Glomerular visceral epithelial cell (primary cell): ENCODE measurements at regions not wholly inside any gene's neighbourhood (a gene's known extent, or its start where the extent isn't known, plus 50 kb on each side); places are given as distances from the start of the nearest gene placed in this dataset.

ENCODE experiments used
- DNase-seq: peaks from one replicate; pipeline ENCODE4 v3.0.0-alpha.2; 2016; ENCODE audit errors: extremely low spot score

- DNase-seq, result no peak
Measured at GRCh38 chr1:25055961-25056360, 125.9 kb upstream of the RUNX3 start.

- DNase-seq, result no peak
Measured at GRCh38 chr1:25055324-25055780, 125.3 kb upstream of the RUNX3 start.

- DNase-seq, result no peak
Measured at GRCh38 chr1:25054526-25055323, 124.6 kb upstream of the RUNX3 start.

DNA sequence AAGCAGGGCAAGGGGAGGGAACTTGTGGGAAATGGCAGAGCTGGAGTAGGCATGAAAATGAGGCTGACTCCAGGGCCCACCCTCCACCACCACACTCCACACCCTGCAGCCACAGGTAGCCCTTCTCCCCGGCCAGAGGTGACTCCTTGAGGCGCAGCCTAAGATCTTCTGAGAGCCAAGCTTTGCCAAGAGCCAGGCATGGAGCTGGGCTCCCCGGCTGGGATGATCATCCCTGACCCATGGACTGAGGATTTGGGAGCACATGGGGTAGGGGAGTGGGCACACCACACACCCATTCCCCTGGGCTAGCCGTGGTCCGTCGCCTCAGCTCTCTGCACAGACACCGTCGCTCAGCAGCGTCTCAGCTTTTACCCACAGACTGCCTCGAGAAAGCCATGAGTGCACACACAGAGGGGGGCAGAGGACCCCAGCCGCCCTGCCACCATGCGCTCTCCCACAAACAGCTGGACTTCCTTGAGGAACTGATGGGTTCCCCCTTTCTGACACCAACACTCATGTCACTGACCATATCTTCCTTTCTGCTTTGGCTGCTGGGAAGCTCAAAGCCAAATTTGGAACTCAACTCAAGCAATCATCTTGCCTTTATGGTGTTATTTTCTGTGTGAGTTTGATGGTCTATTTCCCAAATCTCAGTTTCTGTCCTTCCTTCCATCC lies 123.6 kb upstream of the RUNX3 start:
- no peak for DNase-seq

- no peak for DNase-seq
Measured at GRCh38 chr1:25051906-25052305, 121.8 kb upstream of the RUNX3 start.

DNA sequence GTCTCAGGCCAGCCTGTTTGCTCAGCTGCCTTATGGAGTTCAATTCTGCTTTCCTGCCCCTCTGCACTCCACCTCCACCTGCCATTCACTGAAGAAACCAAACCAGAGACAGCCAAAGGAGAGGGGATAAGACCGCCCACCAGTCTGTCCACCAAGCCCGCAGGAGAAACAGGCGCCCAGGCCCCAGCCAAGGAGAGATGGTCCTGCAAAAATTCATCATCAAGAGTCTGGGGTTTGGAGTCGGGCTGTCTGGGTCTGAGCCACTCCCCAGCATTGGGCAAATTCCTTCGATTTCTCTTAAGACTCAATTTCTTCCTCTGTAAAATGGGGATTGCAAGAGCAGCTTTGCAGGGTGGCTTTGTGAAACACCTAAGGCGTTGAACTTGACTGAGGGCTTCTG lies 121.4 kb upstream of the RUNX3 start:
- no peak for DNase-seq

DNA sequence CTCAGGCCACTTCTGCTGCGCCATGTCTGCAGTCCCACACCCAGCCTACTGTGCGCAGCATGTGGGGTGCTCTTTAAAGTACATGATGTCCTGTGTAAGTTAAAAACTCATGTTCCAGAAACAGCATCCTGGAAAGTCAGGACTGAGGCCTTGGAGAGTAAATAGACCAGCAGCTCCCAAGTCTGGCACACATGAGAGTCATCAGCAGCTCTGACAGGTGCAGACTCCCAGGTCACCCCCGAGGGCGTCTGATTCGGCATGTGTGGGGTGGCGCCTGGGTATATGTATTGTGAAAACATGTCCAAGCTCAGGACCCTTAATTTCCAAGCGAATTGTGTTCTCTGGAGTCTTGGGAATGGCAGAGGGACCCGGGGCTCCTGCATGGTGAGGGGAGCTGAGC lies 120.1 kb upstream of the RUNX3 start:
- DNase-seq, result no peak

DNA sequence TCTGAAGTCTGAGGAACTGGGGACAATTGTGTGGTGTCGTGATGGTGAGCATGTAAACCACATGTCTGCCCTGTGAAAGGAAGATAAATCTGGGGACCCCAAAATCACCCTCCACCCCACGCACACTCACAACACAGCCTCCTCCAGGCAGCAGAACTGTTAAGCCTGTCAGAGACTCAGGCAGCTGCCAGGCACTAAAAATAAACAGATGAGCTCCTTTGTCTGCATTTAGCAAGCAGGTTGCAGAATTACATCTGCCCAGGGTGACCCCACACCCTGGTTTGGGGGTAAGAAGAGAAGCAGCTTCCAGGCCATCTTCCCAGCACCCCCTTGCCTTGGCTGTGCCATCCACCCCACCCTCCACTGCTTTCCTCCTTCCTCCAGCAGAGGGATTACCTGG lies 119.1 kb upstream of the RUNX3 start:
- DNase-seq, result no peak

DNA sequence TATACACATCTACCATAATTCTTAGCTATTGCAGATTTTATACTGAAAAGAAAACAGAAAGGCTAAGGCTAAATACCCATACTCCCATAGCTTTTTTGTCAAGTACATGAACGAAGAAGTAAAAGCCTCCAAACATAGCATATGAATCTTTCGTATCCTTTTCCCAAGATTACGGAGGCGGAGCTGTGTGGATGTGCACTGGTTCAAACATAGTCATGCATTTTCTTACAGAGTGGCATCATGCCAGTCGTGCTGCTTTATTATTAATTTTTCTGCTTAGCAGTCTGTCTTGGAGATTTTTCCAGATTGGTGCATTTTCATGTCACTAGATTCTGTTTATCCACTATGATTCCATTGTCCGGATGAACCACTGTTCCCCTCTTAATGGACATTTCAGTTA lies 118.7 kb upstream of the RUNX3 start:
- no peak for DNase-seq

GRCh38 chr1:25047506-25048240 lies 117.6 kb upstream of the RUNX3 start:
- no peak for DNase-seq

DNA sequence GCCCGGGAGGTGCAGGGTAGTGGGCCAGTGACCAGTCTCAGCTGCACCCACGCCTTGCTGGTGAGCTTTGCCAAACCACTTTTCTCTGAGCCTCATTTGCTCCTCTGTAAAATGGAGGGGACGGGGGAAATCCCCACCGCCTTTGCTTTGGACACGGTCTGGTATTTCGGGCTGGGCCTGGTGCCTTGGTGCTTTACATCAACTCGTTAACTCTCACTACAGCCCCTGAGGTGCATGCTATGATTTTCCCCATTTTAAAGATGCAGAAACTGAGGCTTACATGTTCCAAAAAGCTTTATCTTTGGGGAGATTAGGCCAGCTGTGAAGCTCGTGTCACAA lies 116.1 kb upstream of the RUNX3 start:
- no peak for DNase-seq

GRCh38 chr1:25045480-25046193 lies 115.6 kb upstream of the RUNX3 start:
- DNase-seq, result no peak

- DNase-seq, result no peak
Measured at GRCh38 chr1:25043228-25043580, 113.1 kb upstream of the RUNX3 start.

- DNase-seq, result no peak
Measured at GRCh38 chr1:25042331-25043227, 112.5 kb upstream of the RUNX3 start.

DNA sequence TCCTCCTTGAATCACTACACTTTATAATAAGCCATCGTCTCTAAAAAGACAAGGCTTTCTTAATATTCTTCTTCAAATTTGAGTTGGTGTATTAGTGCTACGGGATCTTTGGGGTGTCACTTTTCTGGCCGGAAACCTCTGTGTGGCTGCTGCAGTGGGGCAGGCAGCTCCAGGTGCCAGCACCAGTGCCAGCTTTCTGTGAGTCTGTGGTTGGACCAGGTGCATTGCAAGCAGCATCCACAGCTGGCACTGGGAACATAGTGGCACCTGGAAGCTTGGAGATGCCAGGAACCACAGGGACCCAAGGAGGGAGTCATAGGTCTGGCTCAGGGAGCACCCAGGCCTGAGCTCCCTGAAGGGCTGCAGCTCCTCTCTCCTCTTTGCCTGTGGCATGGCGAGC lies 111.8 kb upstream of the RUNX3 start:
- DNase-seq, result no peak

DNA sequence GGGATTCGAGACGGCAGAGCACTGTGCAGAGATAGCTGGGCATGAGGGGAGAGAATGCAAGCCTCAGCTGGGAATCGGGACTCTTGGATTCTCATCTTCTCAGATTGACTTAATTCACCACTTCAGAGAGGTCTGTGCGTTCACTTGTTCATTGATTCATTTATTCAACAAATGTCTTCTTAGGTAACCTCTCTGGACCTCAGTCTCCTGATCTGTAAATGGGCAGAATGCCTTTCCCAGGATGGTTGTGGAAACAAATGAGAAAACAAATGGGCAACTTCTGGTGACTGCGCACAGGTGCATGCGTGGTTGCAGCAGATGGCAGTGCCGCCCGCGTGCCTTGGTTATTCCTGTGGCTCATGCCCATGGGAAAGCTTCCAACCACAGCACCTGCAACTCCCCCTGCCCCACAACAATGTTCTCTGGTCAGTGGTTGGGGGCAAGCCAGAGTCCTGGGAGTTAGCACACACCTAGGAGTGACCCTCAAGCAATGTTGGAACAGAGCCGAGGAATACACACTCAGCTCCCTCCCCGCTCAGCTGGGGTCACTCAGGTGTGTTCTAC lies 110.1 kb upstream of the RUNX3 start:
- DNase-seq, result no peak

- DNase-seq, result no peak
Measured at GRCh38 chr1:25039229-25039628, 109.2 kb upstream of the RUNX3 start.

GRCh38 chr1:25038699-25039098 lies 108.6 kb upstream of the RUNX3 start:
- DNase-seq, result no peak

DNA sequence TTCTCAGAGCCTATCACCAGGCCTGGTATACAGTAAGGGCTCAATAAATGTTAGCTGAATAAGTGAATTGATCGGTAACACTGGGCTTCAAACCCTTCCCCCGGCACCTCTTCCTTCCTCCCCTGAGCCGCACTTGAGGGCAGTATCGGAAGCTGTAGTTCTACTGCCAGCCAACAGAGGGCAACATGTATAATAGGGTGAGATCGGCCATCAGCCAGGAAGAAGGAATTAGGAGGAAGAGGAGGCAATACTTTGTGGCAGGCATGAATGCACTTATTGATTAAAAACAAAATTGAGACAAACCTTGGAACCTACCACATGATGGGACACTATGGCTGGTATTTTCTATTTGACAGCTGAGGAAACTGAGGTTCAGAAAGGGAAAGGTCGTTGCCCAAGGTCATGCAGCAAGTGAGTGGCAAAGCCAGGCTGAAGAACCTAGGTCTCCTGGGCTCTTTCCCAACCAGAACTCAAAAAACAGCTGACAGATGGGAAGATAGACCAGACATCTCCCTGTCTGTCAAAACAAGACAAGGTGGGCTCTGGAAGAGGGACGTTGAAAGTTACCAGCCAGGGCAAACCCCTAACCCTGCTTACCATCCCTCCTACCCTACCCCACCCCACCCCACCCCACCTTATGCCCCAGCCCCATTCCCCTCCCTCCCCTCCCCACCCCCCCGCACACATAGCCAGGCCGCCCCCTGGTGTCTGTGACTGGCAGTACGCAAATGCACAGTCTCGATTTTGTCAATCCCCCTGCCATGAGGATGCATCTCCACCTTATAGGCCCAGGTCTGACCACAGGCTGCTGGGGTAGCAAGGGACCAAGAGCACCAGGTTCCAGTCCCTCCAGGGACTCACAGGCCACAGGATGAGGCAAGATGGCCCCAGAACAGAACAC lies 107.3 kb upstream of the RUNX3 start:
- DNase-seq, result peak; percentile 24

- DNase-seq, result no peak
Measured at GRCh38 chr1:25036117-25036546, 106.1 kb upstream of the RUNX3 start.
